H9 (cell line): ENCODE measurements at regions not wholly inside any gene's neighbourhood (a gene's known extent, or its start where the extent isn't known, plus 50 kb on each side); places are given as distances from the start of the nearest gene placed in this dataset.
A peak's percentile ranks its signal among the peaks of the same experiment; 100 is the strongest.

ENCODE experiments used
- DNase-seq: peaks from one replicate; pipeline ENCODE4 v3.0.0-alpha.2; 2017
- H2AFZ ChIP-seq: one replicate; pipeline ENCODE4 v1.6.1; 2013; ENCODE audit warnings: mild to moderate bottlenecking, low read length, control low read depth, moderate library complexity
- H2AK5ac ChIP-seq: 2 replicates; pipeline ENCODE4 v1.6.1; 2013; ENCODE audit warnings: low read length, control low read depth, mixed read lengths; ENCODE audit not compliant: insufficient read length
- H2BK120ac ChIP-seq: one replicate; pipeline ENCODE4 v1.6.1; 2013; ENCODE audit warnings: low read depth, mild to moderate bottlenecking, low read length, control low read depth, inconsistent platforms; ENCODE audit not compliant: poor library complexity, severe bottlenecking
- H2BK12ac ChIP-seq: 2 replicates; pipeline ENCODE4 v1.6.1; 2013; ENCODE audit warnings: low read length, control low read depth, mixed read lengths, low read depth; ENCODE audit not compliant: insufficient read length
- H2BK15ac ChIP-seq: 2 replicates; pipeline ENCODE4 v1.6.1; 2013; ENCODE audit warnings: low read depth, low read length, control low read depth
- H2BK20ac ChIP-seq: one replicate; pipeline ENCODE4 v1.6.1; 2013; ENCODE audit warnings: low read depth, mild to moderate bottlenecking, low read length, control low read depth, inconsistent platforms; ENCODE audit not compliant: poor library complexity, severe bottlenecking
- H2BK5ac ChIP-seq: 2 replicates; pipeline ENCODE4 v1.6.1; 2013; ENCODE audit warnings: low read length, control low read depth, mixed read lengths; ENCODE audit not compliant: insufficient read length
- H3K14ac ChIP-seq: 2 replicates; pipeline ENCODE4 v1.6.1; 2013; ENCODE audit warnings: low read length, control low read depth; ENCODE audit not compliant: insufficient read depth
- H3K18ac ChIP-seq: 2 replicates; pipeline ENCODE4 v1.6.1; 2013; ENCODE audit warnings: low read depth, mild to moderate bottlenecking, mixed read lengths, low read length, control low read depth; ENCODE audit not compliant: insufficient read length
- H3K23ac ChIP-seq: 2 replicates; pipeline ENCODE4 v1.6.1; 2013; ENCODE audit warnings: low read length, control low read depth, mixed read lengths, low read depth; ENCODE audit not compliant: insufficient read length
- H3K23me2 ChIP-seq: 2 replicates; pipeline ENCODE4 v1.6.1; 2013; ENCODE audit warnings: low read depth, mild to moderate bottlenecking, mixed read lengths, low read length, control low read depth; ENCODE audit not compliant: insufficient read length, poor library complexity, severe bottlenecking
- H3K27ac ChIP-seq: 2 replicates; pipeline ENCODE4 v1.5.1; 2013; ENCODE audit warnings: low read length, control low read depth, mixed read lengths, low read depth; ENCODE audit not compliant: insufficient read length
- H3K27me3 ChIP-seq: 2 replicates; pipeline ENCODE4 v1.6.1; 2013; ENCODE audit warnings: low read length, control low read depth, inconsistent platforms; ENCODE audit not compliant: insufficient read depth
- H3K4ac ChIP-seq: 2 replicates; pipeline ENCODE4 v1.6.1; 2013; ENCODE audit warnings: low read depth, mild to moderate bottlenecking, control low read depth, inconsistent platforms, low read length, moderate library complexity
- H3K4me1 ChIP-seq: 2 replicates; pipeline ENCODE4 v1.6.1; 2013; ENCODE audit warnings: low read length, control low read depth, inconsistent platforms; ENCODE audit not compliant: insufficient read depth
- H3K4me2 ChIP-seq: 2 replicates; pipeline ENCODE4 v1.6.1; 2013; ENCODE audit warnings: low read length, control low read depth, mixed read lengths; ENCODE audit not compliant: insufficient read length, insufficient read depth
- H3K56ac ChIP-seq: 2 replicates; pipeline ENCODE4 v1.6.1; 2013; ENCODE audit warnings: low read depth, mild to moderate bottlenecking, mixed read lengths, low read length, control low read depth; ENCODE audit not compliant: insufficient read length
- H3K79me1 ChIP-seq: 2 replicates; pipeline ENCODE4 v1.6.1; 2013; ENCODE audit warnings: low read depth, mild to moderate bottlenecking, moderate library complexity, low read length, control low read depth, inconsistent platforms; ENCODE audit not compliant: insufficient read depth, poor library complexity, severe bottlenecking
- H3K79me2 ChIP-seq: 2 replicates; pipeline ENCODE4 v1.6.1; 2013; ENCODE audit warnings: low read length, control low read depth, inconsistent platforms; ENCODE audit not compliant: insufficient read depth
- H3K9ac ChIP-seq: 2 replicates; pipeline ENCODE4 v1.6.1; 2013; ENCODE audit warnings: low read length, control low read depth, mixed read lengths; ENCODE audit not compliant: insufficient read length; ENCODE audit errors: extremely low read depth
- H3K9me3 ChIP-seq: one replicate; pipeline ENCODE4 v1.6.1; 2013; ENCODE audit warnings: low read depth, low read length, inconsistent platforms; ENCODE audit not compliant: control insufficient read depth
- H3T11ph ChIP-seq: one replicate; pipeline ENCODE4 v1.6.1; 2013; ENCODE audit warnings: mild to moderate bottlenecking, low read length, control low read depth, inconsistent platforms
- H4K20me1 ChIP-seq: one replicate; pipeline ENCODE4 v1.6.1; 2013; ENCODE audit not compliant: control insufficient read depth, insufficient read length, insufficient read depth
- H4K5ac ChIP-seq: 2 replicates; pipeline ENCODE4 v1.6.1; 2013; ENCODE audit warnings: low read depth, mild to moderate bottlenecking, mixed read lengths, low read length, control low read depth; ENCODE audit not compliant: insufficient read length
- H4K8ac ChIP-seq: replicated peaks from 2 replicates; pipeline ENCODE4 v1.6.1; 2013; ENCODE audit warnings: low read length, control low read depth, mixed read lengths, low read depth; ENCODE audit not compliant: insufficient read length
- H4K91ac ChIP-seq: 2 replicates; pipeline ENCODE4 v1.6.1; 2013; ENCODE audit warnings: low read depth, mild to moderate bottlenecking, moderate library complexity, mixed read lengths, low read length, control low read depth; ENCODE audit not compliant: insufficient read length
- H3K27ac Mint-ChIP-seq, 3 experiments: 2 replicates in 2 of 3; 3 replicates in 1 of 3; pipeline ENCODE4 v1.8.0; 2020 to 2021; ENCODE audit warnings: mixed read lengths in 3 of 3, mild to moderate bottlenecking in 1 of 3, moderate library complexity in 1 of 3
- H3K27me3 Mint-ChIP-seq: 2 replicates; pipeline ENCODE4 v1.8.0; 2021; ENCODE audit warnings: low read depth, mild to moderate bottlenecking, moderate library complexity, mixed read lengths
- H3K36me3 Mint-ChIP-seq, 3 experiments: 2 replicates in 2 of 3; 3 replicates in 1 of 3; pipeline ENCODE4 v1.8.0; 2020 to 2021; ENCODE audit warnings: low read depth in 3 of 3, mixed read lengths in 3 of 3; ENCODE audit not compliant: insufficient read depth in 1 of 3
- H3K4me1 Mint-ChIP-seq, 2 experiments: 2 replicates each; pipeline ENCODE4 v1.8.0; 2020; ENCODE audit warnings: mixed read lengths in 2 of 2
- H3K4me3 Mint-ChIP-seq, 2 experiments: 2 replicates in 1 of 2; 3 replicates in 1 of 2; pipeline ENCODE4 v1.8.0; 2020 to 2021; ENCODE audit warnings: mild to moderate bottlenecking in 2 of 2, mixed read lengths in 2 of 2, moderate library complexity in 1 of 2
- H3K9me3 Mint-ChIP-seq, 2 experiments: 2 replicates in 1 of 2; 3 replicates in 1 of 2; pipeline ENCODE4 v1.8.0; 2020; ENCODE audit warnings: mild to moderate bottlenecking in 2 of 2, mixed read lengths in 2 of 2, moderate library complexity in 1 of 2
- CTCF ChIP-seq: fragments of 200-600 bp; sonication (generic); conservative IDR thresholded peaks from 3 replicates; pipeline ENCODE4 v1.8.0; 2021; ENCODE audit warnings: antibody characterized with exemption, mild to moderate bottlenecking
- WGBS: extraction: QIAGEN DNeasy Blood & Tissue Kit; methylation state at CpG from one replicate; pipeline ENCODE4 v1.1.7; 2013; ENCODE audit warnings: missing lambda C conversion rate, low lambda C conversion rate, mixed read lengths; ENCODE audit not compliant: insufficient read length; ENCODE audit errors: extremely low coverage; 5-methylcytosine and 5-hydroxymethylcytosine counted together

- no peaks in the 10 kb centered on the region for H3K23me2 ChIP-seq
- H3K4me1 Mint-ChIP-seq, result peaks cover 9 to 16% of the 10 kb centered on the region in 2 experiments
- no CpG with 5 or more reads among the region's 4 CpGs for WGBS
Observed at GRCh38 chr5:158569534-158569933, 530.2 kb downstream of the EBF1 start.

More at GRCh38 chr5:158569534-158569933, 530.2 kb downstream of the EBF1 start:
- H3K4me3 Mint-ChIP-seq, result no peak overlapping the region
- H2AK5ac ChIP-seq, result no peak overlapping the region
- H2AFZ ChIP-seq, result no peak overlapping the region
- no peak overlapping the region for H2BK20ac ChIP-seq
- H3K27me3 Mint-ChIP-seq, result peaks cover 3% of the 10 kb centered on the region
- no peak overlapping the region for H4K5ac ChIP-seq
- no peaks in the 10 kb centered on the region for H3K36me3 Mint-ChIP-seq
- no peak overlapping the region for H3K9ac ChIP-seq
- DNase-seq, result peak; percentile 45
- no peak overlapping the region for H3K27ac Mint-ChIP-seq
- no peak overlapping the region for H3K4ac ChIP-seq
- no peak overlapping the region for H3K18ac ChIP-seq
- no peak for TF ChIP-seq CTCF
- H3K14ac ChIP-seq, result no peak overlapping the region
- H2BK5ac ChIP-seq, result no peak overlapping the region
- no peaks in the 10 kb centered on the region for H3K27me3 ChIP-seq
- no peak overlapping the region for H3K27ac ChIP-seq
- H3K79me2 ChIP-seq, result no peaks in the 10 kb centered on the region
- H3T11ph ChIP-seq, result no peak overlapping the region
- H4K91ac ChIP-seq, result no peak overlapping the region
- no peak overlapping the region for H3K4me2 ChIP-seq
- no peak overlapping the region for H3K56ac ChIP-seq
- no peaks in the 10 kb centered on the region for H3K9me3 ChIP-seq
- no peak overlapping the region for H3K23ac ChIP-seq
- no peaks in the 10 kb centered on the region for H4K20me1 ChIP-seq
- no peak overlapping the region for H2BK12ac ChIP-seq
- no peak overlapping the region for H2BK15ac ChIP-seq
- no peak overlapping the region for H2BK120ac ChIP-seq
- no peak overlapping the region for H4K8ac ChIP-seq
- H3K79me1 ChIP-seq, result no peaks in the 10 kb centered on the region
- peaks cover 2% of the 10 kb centered on the region; the same call in 1 of the 2 replicates for H3K4me1 ChIP-seq
- H3K9me3 Mint-ChIP-seq, result no peaks in the 10 kb centered on the region; a peak in 1 of 5 replicates
